H1 (cell line): ENCODE measurements at regions not wholly inside any gene's neighbourhood (a gene's known extent, or its start where the extent isn't known, plus 50 kb on each side); places are given as distances from the start of the nearest gene placed in this dataset.

Experiments
- BACH1 ChIP-seq: IDR thresholded peaks from 2 replicates; pipeline ENCODE4 v1.6.1; 2012; ENCODE audit warnings: low read length, improper control_type of control experiment
- BRCA1 ChIP-seq: IDR thresholded peaks from 2 replicates; pipeline ENCODE4 v1.6.1; 2012; ENCODE audit warnings: low read depth, low read length, improper control_type of control experiment
- POLR2A ChIP-seq, 2 experiments: IDR thresholded peaks; 1 replicate in 1 of 2; 2 replicates in 1 of 2; pipeline ENCODE4 v1.6.1; 2011; ENCODE audit warnings: low read depth in 2 of 2, low read length in 2 of 2, mild to moderate bottlenecking in 2 of 2; ENCODE audit errors: control extremely low read depth in 1 of 2
- POU5F1 ChIP-seq: IDR thresholded peaks from 2 replicates; pipeline ENCODE4 v1.6.1; 2011; ENCODE audit warnings: low read depth, mild to moderate bottlenecking, low read length, moderate library complexity
- SP1 ChIP-seq: IDR thresholded peaks from 2 replicates; pipeline ENCODE4 v1.6.1; 2011; ENCODE audit warnings: low read depth, low read length
- TEAD4 ChIP-seq: IDR thresholded peaks from 2 replicates; pipeline ENCODE4 v1.6.1; 2012; ENCODE audit warnings: low read depth, low read length, inconsistent platforms, mixed read lengths

DNA sequence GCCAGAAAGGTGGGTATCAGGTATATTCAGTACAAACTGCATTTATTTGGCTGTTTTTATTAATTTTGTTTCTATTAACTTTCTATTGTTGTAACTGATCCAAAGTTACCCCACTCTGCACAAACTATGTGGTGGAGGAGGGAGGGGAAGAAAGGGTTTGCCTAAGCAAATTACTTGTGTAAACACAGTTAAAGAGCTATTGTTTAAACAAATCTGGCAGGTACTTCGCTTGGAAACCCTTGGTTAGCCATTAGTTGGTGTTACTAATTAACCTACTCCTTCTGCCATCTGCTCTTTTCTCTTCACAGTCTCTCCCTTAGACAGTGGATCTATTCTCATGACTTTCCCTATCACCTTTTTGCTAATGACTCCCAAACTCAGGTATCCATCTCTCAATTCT is 328.4 kb upstream of the NECTIN3 start (continued):
- no peak for TF ChIP-seq SP1
- no peak for TF ChIP-seq TEAD4
- no peak for TF ChIP-seq POLR2A (IDR thresholded peaks at IDR 0.05; ENCODE audit: control extremely low read depth in 1 of 2, low read depth in 2 of 2, low read length in 2 of 2)
- TF ChIP-seq BACH1: no peak
- TF ChIP-seq BRCA1: no peak
- TF ChIP-seq POU5F1: no peak
